ENCODE measurements at regions not wholly inside any gene's neighbourhood (a gene's known extent, or its start where the extent isn't known, plus 50 kb on each side); places are given as distances from the start of the nearest gene placed in this dataset.
A peak's percentile ranks its signal among the peaks of the same experiment; 100 is the strongest.

- Histone ChIP-seq H3K9ac (replicated peaks; ENCODE audit: extremely low read depth, insufficient read depth, low read length) (no peak overlapping the region), H3K4me2 (ENCODE audit: insufficient read depth, low read length) (no peak overlapping the region), H3K4me3 (replicated peaks in 1 of 3; ENCODE audit: insufficient read depth in 1 of 3, low read depth in 1 of 3, low read length in 3 of 3) (no peak overlapping the region), H3K4me1 (ENCODE audit: control insufficient read depth, extremely low read depth, insufficient read depth, low read length) (no peaks in the 10 kb centered on the region), H2AFZ (ENCODE audit: low read depth, low read length) (no peak overlapping the region), H3K79me2 (ENCODE audit: control insufficient read depth, insufficient read depth, low read length) (no peaks in the 10 kb centered on the region), H3K36me3 (ENCODE audit: control insufficient read depth in 2 of 2, extremely low read depth in 1 of 2, insufficient read depth in 2 of 2, low read length in 2 of 2) (no peaks in the 10 kb centered on the region), H4K20me1 (replicated peaks; ENCODE audit: control insufficient read depth, extremely low read depth, insufficient read depth, low read length) (no peaks in the 10 kb centered on the region), H3K27ac (ENCODE audit: insufficient read depth, low read depth, low read length) (no peak overlapping the region), H3K9me1 (replicated peaks; ENCODE audit: control insufficient read depth, extremely low read depth, insufficient read depth, low read length) (no peaks in the 10 kb centered on the region), H3K9me3 (replicated peaks; ENCODE audit: control insufficient read depth, insufficient read depth, low read length) (no peaks in the 10 kb centered on the region), H3K27me3 (ENCODE audit: control insufficient read depth in 2 of 2, insufficient read depth in 2 of 2, low read length in 2 of 2) (no peaks in the 10 kb centered on the region)
- dilution Hi-C loops (cut with MboI; ENCODE audit: extremely low pct_ligation_motif_present, low sequenced_read_pairs): no loop called here
- no peak for TF ChIP-seq JUN (IDR thresholded peaks at IDR 0.05; ENCODE audit: borderline replicate concordance, insufficient read depth, insufficient read length, low read depth)
- FAIRE-seq: no peak
- peak; percentile 10 for DNase-seq (ENCODE audit: low read depth, low spot score)
- BruUV-seq (replicated peaks): no TSS peak
- CTCF ChIA-PET: interaction anchor here (0.9 kb wide), 1 partner anchor 11 kb away, joined by 3 read pairs; no protein-coding TSS in a partner anchor
- POLR2A ChIA-PET: no interaction called here
- intact Hi-C loops (cut with micrococcal nuclease): no loop called here
Observed at GRCh38 chr13:64338671-64339070, 2891.5 kb downstream of the PCDH9 start.

DNA sequence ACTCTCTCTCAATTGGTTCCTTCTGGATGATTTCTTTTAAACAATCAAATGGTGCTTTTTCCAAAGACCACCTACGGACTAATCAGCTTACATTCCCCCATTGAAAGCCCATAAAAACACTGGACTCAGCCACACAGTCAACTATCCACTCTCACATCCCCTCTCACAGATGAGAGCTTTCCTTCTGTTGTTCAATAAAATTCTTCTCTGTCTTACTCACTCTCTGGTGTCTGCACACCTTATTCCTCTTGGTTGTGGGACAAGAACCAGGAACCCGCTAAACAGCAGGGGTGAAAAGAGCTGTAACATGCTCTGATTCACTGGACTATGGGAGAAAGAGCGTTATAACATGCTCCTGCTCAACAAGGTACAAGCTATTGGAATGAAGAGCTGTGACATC is 2896.2 kb downstream of the PCDH9 start:
- POLR2A ChIA-PET: no interaction called here
- Histone ChIP-seq H3K4me1 (ENCODE audit: control insufficient read depth, extremely low read depth, insufficient read depth, low read length) (no peaks in the 10 kb centered on the region), H4K20me1 (replicated peaks; ENCODE audit: control insufficient read depth, extremely low read depth, insufficient read depth, low read length) (no peaks in the 10 kb centered on the region), H3K9me3 (replicated peaks; ENCODE audit: control insufficient read depth, insufficient read depth, low read length) (no peaks in the 10 kb centered on the region), H2AFZ (ENCODE audit: low read depth, low read length) (no peak overlapping the region), H3K9ac (replicated peaks; ENCODE audit: extremely low read depth, insufficient read depth, low read length) (no peak overlapping the region), H3K27me3 (ENCODE audit: control insufficient read depth in 2 of 2, insufficient read depth in 2 of 2, low read length in 2 of 2) (no peaks in the 10 kb centered on the region), H3K79me2 (ENCODE audit: control insufficient read depth, insufficient read depth, low read length) (no peaks in the 10 kb centered on the region), H3K9me1 (replicated peaks; ENCODE audit: control insufficient read depth, extremely low read depth, insufficient read depth, low read length) (no peaks in the 10 kb centered on the region), H3K4me3 (replicated peaks in 1 of 3; ENCODE audit: insufficient read depth in 1 of 3, low read depth in 1 of 3, low read length in 3 of 3) (no peak overlapping the region), H3K36me3 (ENCODE audit: control insufficient read depth in 2 of 2, extremely low read depth in 1 of 2, insufficient read depth in 2 of 2, low read length in 2 of 2) (no peaks in the 10 kb centered on the region), H3K27ac (ENCODE audit: insufficient read depth, low read depth, low read length) (no peak overlapping the region), H3K4me2 (ENCODE audit: insufficient read depth, low read length) (no peak overlapping the region)
- dilution Hi-C loops (cut with MboI; ENCODE audit: extremely low pct_ligation_motif_present, low sequenced_read_pairs): no loop called here
- DNase-seq (ENCODE audit: low read depth, low spot score) (no peak), FAIRE-seq (no peak)
- no peak for TF ChIP-seq EZH2 (IDR thresholded peaks at IDR 0.05; ENCODE audit: borderline replicate concordance, low read depth, low read length, severe bottlenecking)
- TF ChIP-seq GATA2 (IDR thresholded peaks at IDR 0.05; ENCODE audit: insufficient read depth, insufficient read length, low read depth, low read length): no peak
- TF ChIP-seq POLR2AphosphoS5 (IDR thresholded peaks at IDR 0.05; ENCODE audit: insufficient read depth, low read depth, low read length): no peak
- TF ChIP-seq POLR2A (IDR thresholded peaks at IDR 0.05; ENCODE audit: low read depth, low read length): no peak
- no peak for TF ChIP-seq FOS (IDR thresholded peaks at IDR 0.05; ENCODE audit: borderline replicate concordance, insufficient read depth, low read length)
- no peak for TF ChIP-seq JUN (IDR thresholded peaks at IDR 0.05; ENCODE audit: borderline replicate concordance, insufficient read depth, insufficient read length, low read depth)
- TF ChIP-seq, protein P1, sequence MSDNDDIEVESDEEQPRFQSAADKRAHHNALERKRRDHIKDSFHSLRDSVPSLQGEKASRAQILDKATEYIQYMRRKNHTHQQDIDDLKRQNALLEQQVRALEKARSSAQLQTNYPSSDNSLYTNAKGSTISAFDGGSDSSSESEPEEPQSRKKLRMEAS (IDR thresholded peaks at IDR 0.05; ENCODE audit: insufficient read depth, insufficient read length): no peak
- TF ChIP-seq MYC (IDR thresholded peaks at IDR 0.05; ENCODE audit: low read depth, low read length): no peak
- no peak for TF ChIP-seq CTCF (IDR thresholded peaks at IDR 0.05; ENCODE audit: extremely low read depth in 1 of 2, insufficient read depth in 1 of 2, low read depth in 1 of 2, low read length in 2 of 2)
- intact Hi-C loops (cut with micrococcal nuclease): no loop called here
- CTCF ChIA-PET: no interaction called here
- BruUV-seq (replicated peaks): no TSS peak

All from endothelial cell of umbilical vein (primary cell).